HEK293 (cell line): ENCODE measurements at regions not wholly inside any gene's neighbourhood (a gene's known extent, or its start where the extent isn't known, plus 50 kb on each side); places are given as distances from the start of the nearest gene placed in this dataset.

Source experiments
- CTCF ChIA-PET: fragments of 350-600 bp; formaldehyde crosslinking; extraction: SDS; loops from one replicate; lab custom pipeline; 2021; ENCODE audit warnings: antibody characterized with exemption; lab: Yijun Ruan, JAX
- POLR2A ChIA-PET: fragments of 300-600 bp; formaldehyde crosslinking; extraction: SDS; loops from one replicate; lab custom pipeline; 2020; ENCODE audit warnings: antibody characterized with exemption, inconsistent platforms; lab: Yijun Ruan, JAX
- H3K27ac ChIP-seq: fragments of 200-500 bp; sonication (Bioruptor generic); 2 replicates; pipeline ENCODE4 v1.5.1; 2014; ENCODE audit warnings: low read depth, low read length, control low read depth, inconsistent platforms; ENCODE audit errors: extremely low read depth
- H3K36me3 ChIP-seq, 2 experiments: fragments of 200-500 bp in 1 of 2; sonication (Bioruptor generic) in 1 of 2; 1 replicate in 1 of 2; 2 replicates in 1 of 2; pipeline ENCODE4 v1.5.1; 2014 to 2017; ENCODE audit warnings: inconsistent platforms in 2 of 2, low read length in 2 of 2; ENCODE audit not compliant: control insufficient read depth in 2 of 2, insufficient read depth in 1 of 2
- H3K4me1 ChIP-seq: fragments of 200-500 bp; sonication (Bioruptor generic); 2 replicates; pipeline ENCODE4 v1.5.1; 2014; ENCODE audit warnings: mild to moderate bottlenecking, low read length, inconsistent platforms; ENCODE audit not compliant: control insufficient read depth, insufficient read depth
- H3K4me3 ChIP-seq: 2 replicates; pipeline ENCODE4 v1.5.1; 2011; ENCODE audit warnings: low read depth, mild to moderate bottlenecking, control low read depth, low read length, moderate library complexity
- H3K9me3 ChIP-seq: fragments of 200-500 bp; sonication (Bioruptor generic); 2 replicates; pipeline ENCODE4 v1.5.1; 2014; ENCODE audit warnings: low read depth, low read length, inconsistent platforms; ENCODE audit not compliant: control insufficient read depth, insufficient read depth
- BCL6B ChIP-seq: fragments of 450-650 bp; formaldehyde crosslinking; IDR thresholded peaks from 2 replicates; pipeline ENCODE4 v1.5.1; 2017; ENCODE audit warnings: missing biosample characterization, missing genetic modification characterization
- EGR2 ChIP-seq: fragments of 450-650 bp; formaldehyde crosslinking; IDR thresholded peaks from 2 replicates; pipeline ENCODE4 v1.5.1; 2016; ENCODE audit warnings: low read depth, missing biosample characterization, missing genetic modification characterization
- PRDM2 ChIP-seq: fragments of 450-650 bp; formaldehyde crosslinking; IDR thresholded peaks from 2 replicates; pipeline ENCODE4 v1.5.1; 2016; ENCODE audit warnings: missing biosample characterization, missing genetic modification characterization, borderline replicate concordance
- PRDM6 ChIP-seq: fragments of 450-650 bp; formaldehyde crosslinking; IDR thresholded peaks from 2 replicates; pipeline ENCODE4 v1.5.1; 2017; ENCODE audit warnings: missing biosample characterization, missing genetic modification characterization
- REPIN1 ChIP-seq: fragments of 450-650 bp; formaldehyde crosslinking; IDR thresholded peaks from 2 replicates; pipeline ENCODE4 v1.5.1; 2017; ENCODE audit warnings: missing biosample characterization, missing genetic modification characterization, low read depth
- SCRT1 ChIP-seq: fragments of 450-650 bp; formaldehyde crosslinking; IDR thresholded peaks from 2 replicates; pipeline ENCODE4 v1.5.1; 2016; ENCODE audit warnings: missing biosample characterization, missing genetic modification characterization, borderline replicate concordance
- SP7 ChIP-seq: fragments of 450-650 bp; formaldehyde crosslinking; IDR thresholded peaks from 2 replicates; pipeline ENCODE4 v1.5.1; 2016; ENCODE audit warnings: missing biosample characterization, missing genetic modification characterization
- ZBTB8A ChIP-seq: fragments of 450-650 bp; formaldehyde crosslinking; IDR thresholded peaks from 2 replicates; pipeline ENCODE4 v1.5.1; 2016; ENCODE audit warnings: missing biosample characterization, missing genetic modification characterization
- ZNF133 ChIP-seq: fragments of 450-650 bp; formaldehyde crosslinking; IDR thresholded peaks from 2 replicates; pipeline ENCODE4 v1.5.1; 2016; ENCODE audit warnings: missing biosample characterization, missing genetic modification characterization
- ZNF138 ChIP-seq: fragments of 450-650 bp; formaldehyde crosslinking; IDR thresholded peaks from 2 replicates; pipeline ENCODE4 v1.5.1; 2016; ENCODE audit warnings: missing biosample characterization, missing genetic modification characterization, borderline replicate concordance
- ZNF266 ChIP-seq: fragments of 450-650 bp; formaldehyde crosslinking; IDR thresholded peaks from 2 replicates; pipeline ENCODE4 v1.5.1; 2016; ENCODE audit warnings: missing biosample characterization, missing genetic modification characterization, low read depth
- ZNF292 ChIP-seq: fragments of 450-650 bp; formaldehyde crosslinking; IDR thresholded peaks from 2 replicates; pipeline ENCODE4 v1.5.1; 2016; ENCODE audit warnings: low read depth, missing biosample characterization, missing genetic modification characterization, borderline replicate concordance
- ZNF341 ChIP-seq: fragments of 450-650 bp; formaldehyde crosslinking; IDR thresholded peaks from 2 replicates; pipeline ENCODE4; 2016; ENCODE audit warnings: low read depth, missing biosample characterization, missing genetic modification characterization
- ZNF423 ChIP-seq: fragments of 450-650 bp; formaldehyde crosslinking; IDR thresholded peaks from 2 replicates; pipeline ENCODE4 v1.5.1; 2016; ENCODE audit warnings: missing biosample characterization, missing genetic modification characterization
- ZNF514 ChIP-seq: fragments of 450-650 bp; formaldehyde crosslinking; IDR thresholded peaks from 2 replicates; pipeline ENCODE4 v1.5.1; 2016; ENCODE audit warnings: missing biosample characterization, missing genetic modification characterization
- ZNF529 ChIP-seq: fragments of 450-650 bp; formaldehyde crosslinking; IDR thresholded peaks from 2 replicates; pipeline ENCODE4 v1.5.1; 2017; ENCODE audit warnings: missing genetic modification characterization, missing biosample characterization; ENCODE audit not compliant: insufficient replicate concordance
- ZNF544 ChIP-seq: fragments of 450-650 bp; formaldehyde crosslinking; IDR thresholded peaks from 2 replicates; pipeline ENCODE4 v1.5.0; 2017; ENCODE audit warnings: missing biosample characterization, missing genetic modification characterization
- ZNF621 ChIP-seq: fragments of 450-650 bp; formaldehyde crosslinking; IDR thresholded peaks from 2 replicates; pipeline ENCODE4 v1.5.1; 2017; ENCODE audit warnings: missing biosample characterization, missing genetic modification characterization
- TF ChIP-seq, protein P1 (sequence below): fragments of 450-650 bp; formaldehyde crosslinking; conservative IDR thresholded peaks from 2 replicates; pipeline ENCODE4 v1.5.1; 2016; ENCODE audit warnings: low read depth, missing biosample characterization, missing genetic modification characterization
- TF ChIP-seq, protein P2 (sequence below): fragments of 450-650 bp; formaldehyde crosslinking; IDR thresholded peaks from 2 replicates; pipeline ENCODE4 v1.5.1; 2016; ENCODE audit warnings: missing biosample characterization, missing genetic modification characterization

DNA sequence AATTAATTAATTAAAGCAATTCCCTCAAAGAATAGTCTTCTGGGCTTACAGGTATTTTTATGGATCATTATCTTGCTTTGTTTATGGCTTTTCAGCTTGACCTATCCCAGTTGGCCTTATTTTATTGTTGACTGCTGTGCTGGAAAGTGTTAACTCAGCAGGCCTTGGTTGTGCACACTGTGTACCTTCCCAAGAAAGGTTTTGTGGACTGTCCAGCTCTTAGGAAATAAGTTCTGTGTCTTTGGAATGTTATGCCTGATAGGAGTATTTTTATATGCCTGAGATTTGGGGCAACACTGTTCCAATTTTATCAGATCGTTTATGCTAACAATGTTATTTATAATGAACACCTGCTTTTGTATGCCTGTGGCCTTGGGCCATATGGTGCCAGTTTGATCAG lies 671.9 kb upstream of the ZNF804A start:
- TF ChIP-seq ZNF529 (no peak), EGR2 (no peak), SCRT1 (no peak), ZNF423 (no peak), ZNF621 (tag by site-specific recombination) (no peak), ZNF544 (tag by site-specific recombination) (no peak), SP7 (tag by site-specific recombination) (no peak), ZNF514 (tag by site-specific recombination) (no peak), ZNF341 (tag by site-specific recombination) (no peak), ZNF133 (tag by site-specific recombination) (no peak), ZNF138 (tag by site-specific recombination) (no peak), PRDM2 (tag by site-specific recombination) (no peak), BCL6B (no peak), REPIN1 (tag by site-specific recombination) (no peak), ZNF292 (tag by site-specific recombination) (no peak), ZNF266 (tag by site-specific recombination) (no peak), ZBTB8A (no peak), PRDM6 (tag by site-specific recombination) (no peak)
- TF ChIP-seq, protein P1, sequence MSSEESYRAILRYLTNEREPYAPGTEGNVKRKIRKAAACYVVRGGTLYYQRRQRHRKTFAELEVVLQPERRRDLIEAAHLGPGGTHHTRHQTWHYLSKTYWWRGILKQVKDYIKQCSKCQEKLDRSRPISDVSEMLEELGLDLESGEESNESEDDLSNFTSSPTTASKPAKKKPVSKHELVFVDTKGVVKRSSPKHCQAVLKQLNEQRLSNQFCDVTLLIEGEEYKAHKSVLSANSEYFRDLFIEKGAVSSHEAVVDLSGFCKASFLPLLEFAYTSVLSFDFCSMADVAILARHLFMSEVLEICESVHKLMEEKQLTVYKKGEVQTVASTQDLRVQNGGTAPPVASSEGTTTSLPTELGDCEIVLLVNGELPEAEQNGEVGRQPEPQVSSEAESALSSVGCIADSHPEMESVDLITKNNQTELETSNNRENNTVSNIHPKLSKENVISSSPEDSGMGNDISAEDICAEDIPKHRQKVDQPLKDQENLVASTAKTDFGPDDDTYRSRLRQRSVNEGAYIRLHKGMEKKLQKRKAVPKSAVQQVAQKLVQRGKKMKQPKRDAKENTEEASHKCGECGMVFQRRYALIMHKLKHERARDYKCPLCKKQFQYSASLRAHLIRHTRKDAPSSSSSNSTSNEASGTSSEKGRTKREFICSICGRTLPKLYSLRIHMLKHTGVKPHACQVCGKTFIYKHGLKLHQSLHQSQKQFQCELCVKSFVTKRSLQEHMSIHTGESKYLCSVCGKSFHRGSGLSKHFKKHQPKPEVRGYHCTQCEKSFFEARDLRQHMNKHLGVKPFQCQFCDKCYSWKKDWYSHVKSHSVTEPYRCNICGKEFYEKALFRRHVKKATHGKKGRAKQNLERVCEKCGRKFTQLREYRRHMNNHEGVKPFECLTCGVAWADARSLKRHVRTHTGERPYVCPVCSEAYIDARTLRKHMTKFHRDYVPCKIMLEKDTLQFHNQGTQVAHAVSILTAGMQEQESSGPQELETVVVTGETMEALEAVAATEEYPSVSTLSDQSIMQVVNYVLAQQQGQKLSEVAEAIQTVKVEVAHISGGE (tag by site-specific recombination): no peak
- TF ChIP-seq, protein P2, sequence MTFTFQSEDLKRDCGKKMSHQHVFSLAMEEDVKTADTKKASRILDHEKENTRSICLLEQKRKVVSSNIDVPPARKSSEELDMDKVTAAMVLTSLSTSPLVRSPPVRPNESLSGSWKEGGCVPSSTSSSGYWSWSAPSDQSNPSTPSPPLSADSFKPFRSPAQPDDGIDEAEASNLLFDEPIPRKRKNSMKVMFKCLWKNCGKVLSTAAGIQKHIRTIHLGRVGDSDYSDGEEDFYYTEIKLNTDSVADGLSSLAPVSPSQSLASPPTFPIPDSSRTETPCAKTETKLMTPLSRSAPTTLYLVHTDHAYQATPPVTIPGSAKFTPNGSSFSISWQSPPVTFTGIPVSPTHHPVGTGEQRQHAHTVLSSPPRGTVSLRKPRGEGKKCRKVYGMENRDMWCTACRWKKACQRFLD (tag by site-specific recombination): no peak
- Histone ChIP-seq H3K36me3 (no peaks in the 10 kb centered on the region), H3K4me1 (no peaks in the 10 kb centered on the region), H3K27ac (no peak overlapping the region), H3K9me3 (no peaks in the 10 kb centered on the region), H3K4me3 (no peak overlapping the region)
- ChIA-PET POLR2A (no interaction called here), CTCF (interaction anchor here (0.6 kb wide), 1 partner anchor 83 kb away, joined by 3 read pairs; no protein-coding TSS in a partner anchor)
